GM12872 (cell line): ENCODE measurements at regions not wholly inside any gene's neighbourhood (a gene's known extent, or its start where the extent isn't known, plus 50 kb on each side); places are given as distances from the start of the nearest gene placed in this dataset.

Experiments
- TF ChIP-seq, protein P1 (sequence below): IDR thresholded peaks from 3 replicates; pipeline ENCODE4 v1.5.1; 2011; ENCODE audit warnings: low read depth, mild to moderate bottlenecking, low read length, moderate library complexity; ENCODE audit not compliant: insufficient read depth

DNA sequence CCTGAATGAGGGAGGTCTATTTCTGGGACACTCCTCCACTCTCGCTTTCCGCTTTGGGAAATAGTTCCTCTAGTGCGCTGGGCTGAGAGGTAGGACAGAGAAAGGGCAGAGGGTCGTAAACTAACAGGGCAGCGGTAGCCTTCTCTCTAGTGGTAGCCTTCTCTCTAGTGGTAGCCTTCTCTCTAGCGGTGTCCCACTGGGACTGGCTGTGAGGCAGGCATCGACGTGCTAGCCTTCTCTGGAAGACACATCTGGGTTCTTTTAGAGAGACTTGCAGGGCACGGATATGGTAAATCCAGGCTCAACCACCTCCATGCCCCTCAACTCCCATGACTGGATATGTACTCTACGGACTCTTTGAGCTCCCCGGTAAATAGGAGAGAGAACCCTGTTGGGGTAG lies 74.7 kb upstream of the SLC22A16 start:
- TF ChIP-seq, protein P1, sequence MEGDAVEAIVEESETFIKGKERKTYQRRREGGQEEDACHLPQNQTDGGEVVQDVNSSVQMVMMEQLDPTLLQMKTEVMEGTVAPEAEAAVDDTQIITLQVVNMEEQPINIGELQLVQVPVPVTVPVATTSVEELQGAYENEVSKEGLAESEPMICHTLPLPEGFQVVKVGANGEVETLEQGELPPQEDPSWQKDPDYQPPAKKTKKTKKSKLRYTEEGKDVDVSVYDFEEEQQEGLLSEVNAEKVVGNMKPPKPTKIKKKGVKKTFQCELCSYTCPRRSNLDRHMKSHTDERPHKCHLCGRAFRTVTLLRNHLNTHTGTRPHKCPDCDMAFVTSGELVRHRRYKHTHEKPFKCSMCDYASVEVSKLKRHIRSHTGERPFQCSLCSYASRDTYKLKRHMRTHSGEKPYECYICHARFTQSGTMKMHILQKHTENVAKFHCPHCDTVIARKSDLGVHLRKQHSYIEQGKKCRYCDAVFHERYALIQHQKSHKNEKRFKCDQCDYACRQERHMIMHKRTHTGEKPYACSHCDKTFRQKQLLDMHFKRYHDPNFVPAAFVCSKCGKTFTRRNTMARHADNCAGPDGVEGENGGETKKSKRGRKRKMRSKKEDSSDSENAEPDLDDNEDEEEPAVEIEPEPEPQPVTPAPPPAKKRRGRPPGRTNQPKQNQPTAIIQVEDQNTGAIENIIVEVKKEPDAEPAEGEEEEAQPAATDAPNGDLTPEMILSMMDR, result no peak

DNA sequence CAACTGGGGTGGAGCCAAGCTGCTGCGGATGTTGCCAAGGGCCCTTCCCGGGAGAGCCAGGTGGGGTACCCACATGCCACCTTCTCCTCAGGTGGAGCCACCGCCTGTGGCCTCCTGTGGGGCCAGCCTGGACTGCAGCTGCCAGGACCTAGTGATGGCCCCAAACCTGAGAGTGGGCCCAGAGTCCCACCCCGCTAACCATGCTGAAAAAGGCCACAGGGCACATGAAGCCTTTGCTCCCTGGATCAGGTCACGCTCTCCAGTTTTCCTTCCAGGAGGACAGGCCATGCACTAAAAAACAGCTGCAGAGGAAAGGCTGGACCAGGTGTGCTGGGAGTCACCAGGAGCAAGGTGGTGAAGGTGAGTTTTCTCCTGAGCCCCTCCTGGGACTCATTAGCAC lies 73.9 kb upstream of the SLC22A16 start:
- TF ChIP-seq, protein P1, result no peak

DNA sequence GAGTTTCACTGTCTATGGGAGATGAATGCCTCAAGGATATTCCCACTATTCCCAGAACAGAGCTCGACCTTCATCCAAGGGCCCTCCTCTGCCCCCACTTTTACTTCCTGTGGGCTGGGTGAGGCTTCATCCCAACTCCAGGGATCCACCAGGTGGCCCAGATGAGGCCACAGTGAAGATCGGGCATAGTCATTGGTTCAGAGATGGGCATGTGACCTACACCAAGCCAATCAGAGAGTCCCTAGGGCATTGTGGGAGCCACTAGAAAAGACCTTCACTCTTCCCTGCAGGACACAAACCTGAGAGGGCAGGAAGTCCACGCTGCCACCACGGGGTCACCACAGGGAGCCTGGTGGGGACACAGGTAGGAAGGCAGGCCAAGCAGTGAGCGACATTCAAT lies 72.9 kb upstream of the SLC22A16 start:
- TF ChIP-seq, protein P1, result no peak

DNA sequence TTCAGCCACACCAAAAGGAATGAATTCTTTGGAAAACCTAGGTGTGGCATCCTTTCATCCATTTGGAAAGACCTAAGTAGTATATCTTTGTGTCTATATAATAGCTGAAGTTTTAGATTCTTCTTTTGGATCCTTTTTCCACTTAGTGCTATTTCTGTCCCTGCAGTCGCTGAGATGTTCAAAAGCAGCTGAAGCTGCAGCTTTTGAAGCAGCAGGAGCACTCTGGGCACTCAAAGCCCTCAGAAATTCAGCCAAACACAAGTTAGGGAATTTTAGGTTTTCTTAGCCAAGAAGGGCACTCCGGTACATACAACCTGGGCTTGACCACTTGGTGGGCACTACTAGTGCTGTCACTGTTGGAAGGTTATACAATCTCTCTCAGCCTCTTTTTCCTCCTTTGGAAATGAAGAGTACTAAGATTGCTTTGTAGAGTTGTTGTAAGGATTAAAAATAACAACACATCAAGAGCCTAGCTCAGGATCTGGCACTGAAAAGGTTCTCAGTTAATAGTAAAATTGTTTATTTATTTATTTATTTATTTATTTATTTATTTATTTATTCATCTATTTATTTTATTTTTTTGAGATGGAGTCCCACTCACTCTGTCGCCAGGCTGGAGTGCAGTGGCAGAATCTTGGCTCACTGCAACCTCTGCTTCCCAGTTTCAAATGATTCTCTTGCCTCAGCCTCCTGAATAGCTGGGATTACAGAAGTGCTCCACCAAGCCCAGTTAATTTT lies 71.9 kb upstream of the SLC22A16 start:
- TF ChIP-seq, protein P1, result no peak

DNA sequence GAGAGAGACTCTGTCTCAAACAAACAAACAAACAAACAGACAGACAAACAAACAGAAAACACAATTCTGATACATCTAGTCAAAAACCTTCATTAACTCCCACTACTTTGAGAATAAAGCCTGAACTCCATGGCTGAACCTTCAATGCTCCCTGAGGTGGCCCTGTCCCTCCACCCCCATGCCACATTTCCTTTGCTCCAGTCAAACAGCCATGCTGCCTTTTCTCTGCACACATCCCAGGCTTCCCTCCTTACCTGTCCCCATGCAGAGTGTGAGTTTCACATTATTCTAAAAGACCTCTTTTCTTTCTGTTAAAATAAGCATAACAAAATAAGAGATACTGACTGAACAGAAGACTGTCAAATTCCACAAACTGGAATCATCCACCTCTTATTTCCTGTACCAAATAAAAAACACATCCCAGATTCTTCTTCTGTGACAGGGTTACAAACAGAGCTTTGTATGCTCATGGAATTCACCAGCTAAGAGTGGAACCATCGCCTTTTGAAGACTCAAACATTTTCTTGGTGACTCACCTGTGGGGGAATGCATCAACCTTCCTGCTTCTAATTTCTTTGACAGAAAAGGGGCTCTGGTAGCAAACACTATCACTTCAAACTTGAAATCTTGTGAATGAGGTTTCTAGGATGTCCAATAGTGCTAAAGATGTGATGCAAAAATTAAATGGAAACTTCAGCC lies 71.0 kb upstream of the SLC22A16 start:
- TF ChIP-seq, protein P1, result no peak

DNA sequence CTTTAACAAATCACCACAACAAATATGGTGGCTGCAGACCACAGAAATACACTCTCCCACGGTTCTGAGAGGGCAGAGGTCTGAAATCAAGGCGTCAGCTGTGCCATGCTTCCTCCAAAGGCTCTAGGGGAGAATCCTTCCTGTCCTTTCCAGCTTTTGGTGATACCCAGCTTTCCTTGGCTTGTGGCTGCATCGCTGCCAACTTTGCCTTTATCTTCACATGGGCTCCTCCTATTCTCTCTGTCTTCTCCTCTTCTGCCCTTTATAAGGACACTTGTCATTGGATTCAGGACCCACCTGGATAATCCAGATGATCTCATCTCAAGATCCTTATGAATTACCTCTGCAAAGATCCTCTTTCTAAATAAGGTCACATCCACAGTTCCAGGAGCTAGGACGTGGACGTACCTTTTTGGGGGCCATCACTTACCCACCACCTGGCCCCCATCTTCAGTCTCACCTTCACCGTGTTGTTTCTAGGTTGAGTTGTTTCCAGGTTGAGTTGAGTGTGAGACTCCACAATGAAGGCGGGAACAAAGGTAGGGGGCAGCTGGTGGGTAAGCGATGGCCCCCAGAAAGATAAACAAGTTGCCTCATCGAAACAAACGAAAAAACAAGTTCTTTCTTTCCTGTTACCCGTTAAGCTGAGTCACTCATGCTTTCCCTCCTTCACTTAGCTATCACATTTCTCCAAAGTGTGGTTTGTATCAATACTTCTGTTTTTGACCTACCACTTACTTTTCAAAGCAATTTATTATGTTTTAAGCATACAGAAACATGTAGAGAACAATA lies 68.9 kb upstream of the SLC22A16 start:
- TF ChIP-seq, protein P1, result no peak

DNA sequence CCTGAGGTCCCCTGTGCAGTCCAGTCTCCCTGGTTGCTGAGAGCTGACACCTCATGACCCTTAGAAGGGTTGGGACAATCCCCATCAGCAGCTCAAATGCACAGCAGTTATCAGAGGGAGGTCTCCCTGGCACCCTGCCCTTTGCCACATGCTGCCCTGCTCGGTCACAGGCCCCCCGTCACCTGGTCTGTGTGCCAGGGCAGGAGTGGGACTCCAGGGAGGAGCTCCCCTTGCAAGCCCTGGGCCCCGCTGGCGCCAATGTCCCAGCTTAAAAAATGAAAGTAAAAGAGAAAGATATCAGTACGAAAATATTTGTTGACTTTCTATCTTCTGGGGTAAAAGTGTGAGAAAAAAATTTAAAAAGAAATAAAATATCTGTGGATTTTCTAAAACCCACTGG lies 68.1 kb upstream of the SLC22A16 start:
- TF ChIP-seq, protein P1, result no peak
